ENCODE measurements at regions not wholly inside any gene's neighbourhood (a gene's known extent, or its start where the extent isn't known, plus 50 kb on each side); places are given as distances from the start of the nearest gene placed in this dataset.

DNA sequence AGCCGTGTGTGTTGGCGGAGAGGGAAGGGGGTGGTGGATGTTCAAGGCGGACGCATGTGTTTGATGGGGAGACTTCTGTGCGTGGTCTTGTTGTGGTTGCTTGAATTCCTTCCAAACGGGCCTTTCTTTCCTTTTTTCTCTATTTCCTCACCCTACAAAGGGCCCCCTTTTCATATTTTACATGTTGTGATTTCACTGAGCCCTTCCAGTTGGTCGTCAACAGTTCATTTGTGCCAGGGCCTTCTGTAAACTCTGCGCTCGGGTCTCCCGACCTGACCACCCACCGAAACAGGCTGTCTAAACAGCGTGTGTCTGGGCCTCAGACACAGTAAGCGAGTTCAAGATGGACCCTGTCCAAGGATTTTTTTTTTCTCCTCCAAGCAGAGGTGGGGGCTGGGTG, 228.4 kb downstream of the IRF8 start:
- TF ChIP-seq CTCF (IDR thresholded peaks at IDR 0.05; ENCODE audit: insufficient read depth, low read depth, low read length) (no peak), EZH2 (IDR thresholded peaks at IDR 0.05; ENCODE audit: insufficient read depth, low read length) (no peak)

Data from astrocyte (in vitro differentiated cells and primary cell).